BE2C (cell line): ENCODE measurements at regions not wholly inside any gene's neighbourhood (a gene's known extent, or its start where the extent isn't known, plus 50 kb on each side); places are given as distances from the start of the nearest gene placed in this dataset.

Source experiments
- DNase-seq: peaks from one replicate; pipeline ENCODE4 v3.0.0-alpha.2; 2020
- H3K27me3 ChIP-seq: fragments of 250-450 bp; sonication (Bioruptor Pico); 2 replicates; pipeline ENCODE4 v1.5.1; 2020; ENCODE audit warnings: mild to moderate bottlenecking
- H3K36me3 ChIP-seq: fragments of 250-450 bp; sonication (Bioruptor Pico); 2 replicates; pipeline ENCODE4 v1.5.1; 2020; ENCODE audit warnings: mild to moderate bottlenecking
- H3K4me1 ChIP-seq: fragments of 250-450 bp; sonication (Bioruptor Pico); 2 replicates; pipeline ENCODE4 v1.5.1; 2020
- H3K4me3 ChIP-seq: 2 replicates; pipeline ENCODE4 v1.5.1; 2011; ENCODE audit warnings: low read depth, low read length
- H3K9me3 ChIP-seq: fragments of 250-450 bp; sonication (Bioruptor Pico); 2 replicates; pipeline ENCODE4 v1.5.1; 2020
- CTCF ChIP-seq: IDR thresholded peaks from 2 replicates; pipeline ENCODE4 v1.5.1; 2012; ENCODE audit warnings: mild to moderate bottlenecking, low read depth, low read length

- Histone ChIP-seq H3K36me3 (no peaks in the 10 kb centered on the region), H3K27me3 (no peaks in the 10 kb centered on the region), H3K4me3 (no peak overlapping the region), H3K9me3 (no peaks in the 10 kb centered on the region), H3K4me1 (0 out of 2 replicates have a peak, but pooled peaks cover 3% of the 10 kb centered on the region)
- no peak for TF ChIP-seq CTCF
- DNase-seq, result peak; percentile 3
These were observed 789.6 kb upstream of the SLC8A1 start for GRCh38 chr2:41241325-41242000.

DNA sequence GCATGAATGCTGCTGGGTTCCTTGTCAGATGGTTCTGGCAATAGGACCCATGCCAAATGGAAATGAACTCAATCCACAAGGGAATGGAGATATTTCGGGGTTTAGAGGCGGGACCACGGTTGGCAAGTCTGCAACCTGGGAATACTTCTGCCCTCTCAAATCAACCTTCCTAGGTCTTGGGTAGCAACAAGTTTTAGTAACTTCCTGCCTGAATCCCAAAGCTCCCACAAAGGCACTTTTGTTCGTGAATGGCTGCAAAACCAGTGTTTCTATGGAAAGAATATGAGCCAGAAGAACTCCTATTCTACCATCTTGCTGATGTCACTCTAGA, 790.1 kb upstream of the SLC8A1 start:
- no peak for DNase-seq
- Histone ChIP-seq H3K27me3 (no peaks in the 10 kb centered on the region), H3K9me3 (no peaks in the 10 kb centered on the region), H3K4me3 (no peak overlapping the region), H3K36me3 (no peaks in the 10 kb centered on the region), H3K4me1 (0 out of 2 replicates have a peak, but pooled peaks cover 3% of the 10 kb centered on the region)
- TF ChIP-seq CTCF, result no peak

DNA sequence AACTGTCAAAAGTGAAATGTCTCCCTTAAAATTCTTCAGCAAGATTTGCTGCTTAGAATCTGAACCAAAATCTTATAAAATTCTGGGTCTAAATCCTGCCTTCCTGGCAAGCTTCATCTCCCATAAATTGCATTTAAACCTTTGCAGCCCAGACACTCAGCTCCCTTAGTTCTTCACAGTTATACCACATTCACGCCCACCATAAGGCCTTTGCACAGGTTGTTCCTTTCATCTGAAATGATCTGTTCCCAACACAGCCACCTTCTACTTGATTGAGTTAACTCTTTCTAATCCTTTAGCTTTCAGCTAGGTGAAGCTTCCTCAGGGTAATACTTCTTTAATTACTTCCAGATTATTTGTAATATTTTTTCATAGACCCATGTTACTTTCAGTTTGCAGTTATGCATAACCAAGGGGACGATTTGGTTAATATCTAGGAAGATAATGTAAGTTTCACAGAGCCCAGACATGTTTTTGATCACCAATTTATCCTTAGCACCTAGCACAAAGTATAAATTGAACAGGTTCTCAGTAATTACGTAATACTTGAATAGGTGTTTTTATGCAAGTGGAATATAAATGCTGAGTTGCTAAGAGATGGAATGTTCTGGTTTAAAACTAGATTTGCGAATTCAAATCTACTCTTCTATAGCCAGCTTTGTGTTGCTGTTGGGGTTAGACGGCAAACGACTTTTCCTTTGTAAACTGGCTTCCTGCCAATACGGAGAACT, 779.7 kb upstream of the PKDCC start:
- no peak for DNase-seq
- Histone ChIP-seq H3K27me3 (no peaks in the 10 kb centered on the region), H3K36me3 (no peaks in the 10 kb centered on the region), H3K4me3 (no peak overlapping the region), H3K4me1 (no peaks in the 10 kb centered on the region), H3K9me3 (no peaks in the 10 kb centered on the region)
- TF ChIP-seq CTCF, result no peak

GRCh38 chr2:41283079-41283775, 764.6 kb upstream of the PKDCC start:
- Histone ChIP-seq H3K4me3 (no peak overlapping the region), H3K4me1 (no peaks in the 10 kb centered on the region; the same call in 1 of the 2 replicates), H3K36me3 (no peaks in the 10 kb centered on the region), H3K9me3 (no peaks in the 10 kb centered on the region; the same call in 1 of the 2 replicates), H3K27me3 (no peaks in the 10 kb centered on the region)
- DNase-seq, result no peak
- 0 out of 2 replicates have a peak, but pooled peaks have one; percentile 21 for TF ChIP-seq CTCF

DNA sequence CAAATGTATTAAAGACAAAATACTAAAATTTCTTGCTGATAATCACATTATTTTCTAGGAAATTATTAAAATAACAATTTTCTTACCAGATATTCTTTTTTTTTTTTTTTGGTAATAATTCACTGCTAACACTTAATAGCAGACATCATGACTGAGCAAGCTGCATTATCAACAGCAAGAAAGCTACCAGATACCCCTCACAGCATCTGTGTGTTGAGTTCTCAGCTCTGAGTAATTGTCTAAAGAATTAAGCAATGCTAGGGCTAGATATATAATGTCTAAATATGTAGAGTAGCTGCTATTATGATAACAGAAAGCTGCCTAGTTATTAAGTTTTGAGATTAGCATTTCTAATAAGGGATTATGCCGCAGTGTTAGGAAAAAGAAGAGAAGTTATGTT, 754.3 kb upstream of the PKDCC start:
- no peaks in the 10 kb centered on the region for H3K4me1 ChIP-seq
- no peaks in the 10 kb centered on the region for H3K27me3 ChIP-seq
- H3K4me3 ChIP-seq, result no peak overlapping the region
- no peak for TF ChIP-seq CTCF
- no peak for DNase-seq
- no peaks in the 10 kb centered on the region for H3K36me3 ChIP-seq
- H3K9me3 ChIP-seq, result no peaks in the 10 kb centered on the region
